ENCODE measurements at regions not wholly inside any gene's neighbourhood (a gene's known extent, or its start where the extent isn't known, plus 50 kb on each side); places are given as distances from the start of the nearest gene placed in this dataset.

DNA sequence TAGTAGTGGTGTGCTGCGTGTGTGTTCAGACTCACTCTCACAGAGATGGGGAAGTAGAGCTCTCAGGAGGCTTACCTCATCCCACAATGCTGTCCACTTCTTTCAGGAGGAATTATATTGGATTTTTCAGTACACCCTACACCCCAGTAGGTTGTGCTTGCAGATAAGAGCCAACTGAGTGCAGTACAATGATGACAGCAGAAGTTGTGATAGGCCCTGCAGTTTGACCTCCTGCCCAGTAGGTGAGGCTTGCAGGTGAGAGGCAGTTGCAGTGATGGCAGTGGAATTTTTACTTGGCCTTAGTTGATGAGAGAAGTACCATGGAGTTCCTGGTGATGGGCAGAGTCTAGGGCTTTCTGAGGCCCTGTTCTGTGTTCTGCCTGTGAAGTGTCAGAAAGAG lies 657.8 kb downstream of the KCNJ3 start:
- Histone ChIP-seq H3K27me3 (no peaks in the 10 kb centered on the region), H3K27ac (no peak overlapping the region), H3K36me3 (no peaks in the 10 kb centered on the region), H3K4me3 (no peak overlapping the region), H3K9me3 (no peaks in the 10 kb centered on the region), H3K4me1 (no peaks in the 10 kb centered on the region)
- TF ChIP-seq, protein P1, sequence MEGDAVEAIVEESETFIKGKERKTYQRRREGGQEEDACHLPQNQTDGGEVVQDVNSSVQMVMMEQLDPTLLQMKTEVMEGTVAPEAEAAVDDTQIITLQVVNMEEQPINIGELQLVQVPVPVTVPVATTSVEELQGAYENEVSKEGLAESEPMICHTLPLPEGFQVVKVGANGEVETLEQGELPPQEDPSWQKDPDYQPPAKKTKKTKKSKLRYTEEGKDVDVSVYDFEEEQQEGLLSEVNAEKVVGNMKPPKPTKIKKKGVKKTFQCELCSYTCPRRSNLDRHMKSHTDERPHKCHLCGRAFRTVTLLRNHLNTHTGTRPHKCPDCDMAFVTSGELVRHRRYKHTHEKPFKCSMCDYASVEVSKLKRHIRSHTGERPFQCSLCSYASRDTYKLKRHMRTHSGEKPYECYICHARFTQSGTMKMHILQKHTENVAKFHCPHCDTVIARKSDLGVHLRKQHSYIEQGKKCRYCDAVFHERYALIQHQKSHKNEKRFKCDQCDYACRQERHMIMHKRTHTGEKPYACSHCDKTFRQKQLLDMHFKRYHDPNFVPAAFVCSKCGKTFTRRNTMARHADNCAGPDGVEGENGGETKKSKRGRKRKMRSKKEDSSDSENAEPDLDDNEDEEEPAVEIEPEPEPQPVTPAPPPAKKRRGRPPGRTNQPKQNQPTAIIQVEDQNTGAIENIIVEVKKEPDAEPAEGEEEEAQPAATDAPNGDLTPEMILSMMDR (IDR thresholded peaks at IDR 0.05), result no peak
- TF ChIP-seq POLR2A (IDR thresholded peaks at IDR 0.05), result no peak
- no peak for TF ChIP-seq POLR2AphosphoS5 (IDR thresholded peaks at IDR 0.05; ENCODE audit: insufficient read depth in 1 of 2, low read depth in 1 of 2)
- DNase-seq (ENCODE audit: extremely low spot score in 2 of 2), result no peak
- intact Hi-C loops (cut with DNase I), result no loop called here

DNA sequence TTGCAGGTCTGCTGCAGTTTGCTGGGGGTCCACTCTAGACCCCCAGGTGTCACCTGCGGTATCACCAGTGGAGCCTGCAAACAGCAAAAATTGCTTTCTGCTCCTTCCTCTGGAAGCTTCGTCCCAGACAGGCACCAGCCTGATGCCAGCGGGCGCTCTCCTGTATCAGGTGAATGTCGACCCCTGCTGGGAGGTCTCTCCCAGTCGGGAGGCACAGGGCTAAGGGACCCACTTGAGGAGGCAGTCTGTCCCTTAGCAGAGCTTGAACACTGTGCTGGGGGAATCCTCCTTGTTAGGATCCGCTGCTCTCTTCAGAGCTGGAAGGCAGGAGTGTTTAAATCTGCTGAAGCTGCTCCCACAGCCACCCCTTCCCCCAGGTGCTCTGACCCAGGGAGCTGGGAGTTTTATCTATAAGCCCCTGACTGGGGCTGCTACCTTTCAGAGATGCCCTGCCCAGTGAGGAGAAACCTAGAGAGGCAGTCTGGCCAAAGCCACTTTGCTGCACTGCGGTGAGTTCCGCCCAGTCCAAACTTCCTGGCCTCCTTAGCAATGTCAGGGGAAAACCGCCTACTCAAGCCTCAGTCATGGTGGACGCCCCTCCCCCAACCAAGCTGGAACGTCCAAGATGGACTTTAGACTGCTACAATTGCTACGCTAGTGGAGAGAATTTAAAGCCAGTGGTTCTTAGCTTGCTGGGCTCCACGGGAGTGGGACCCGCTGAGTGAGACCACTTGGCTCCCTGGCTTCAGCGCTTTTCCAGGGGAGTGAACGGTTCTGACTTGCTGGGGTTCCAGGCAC lies 652.5 kb downstream of the KCNJ3 start:
- no peak overlapping the region for H3K27ac ChIP-seq
- H3K27me3 ChIP-seq, result no peaks in the 10 kb centered on the region
- TF ChIP-seq POLR2AphosphoS5 (IDR thresholded peaks at IDR 0.05; ENCODE audit: insufficient read depth in 1 of 2, low read depth in 1 of 2) (no peak), POLR2A (IDR thresholded peaks at IDR 0.05) (no peak)
- TF ChIP-seq, protein P1 (IDR thresholded peaks at IDR 0.05), result no peak
- DNase-seq (ENCODE audit: extremely low spot score in 2 of 2), result no peak
- H3K4me1 ChIP-seq, result no peaks in the 10 kb centered on the region
- no peaks in the 10 kb centered on the region for H3K9me3 ChIP-seq
- no peak overlapping the region for H3K4me3 ChIP-seq
- intact Hi-C loops (cut with DNase I), result no loop called here
- H3K36me3 ChIP-seq, result no peaks in the 10 kb centered on the region

DNA sequence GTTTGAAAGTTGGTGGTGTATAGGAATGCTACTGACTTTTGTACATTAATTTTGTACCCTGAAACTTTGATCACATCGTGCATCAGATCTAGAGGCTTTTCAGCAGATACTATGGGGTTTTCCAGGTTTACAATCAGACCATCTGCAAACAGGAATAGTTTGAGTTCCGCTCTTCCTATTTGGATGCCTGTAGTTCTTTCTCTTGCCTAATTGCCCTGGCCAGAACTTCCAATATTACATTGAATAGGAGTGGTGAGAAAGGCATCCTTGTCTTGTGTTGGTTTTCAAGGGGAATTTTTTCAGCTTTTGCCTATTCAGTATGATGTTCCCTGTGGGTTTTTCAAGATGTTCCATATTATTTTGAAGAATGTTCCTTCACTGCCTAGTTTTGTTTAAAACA lies 633.5 kb downstream of the KCNJ3 start:
- Histone ChIP-seq H3K36me3 (no peaks in the 10 kb centered on the region), H3K27me3 (no peaks in the 10 kb centered on the region), H3K4me1 (no peaks in the 10 kb centered on the region), H3K27ac (no peak overlapping the region), H3K9me3 (no peaks in the 10 kb centered on the region), H3K4me3 (no peak overlapping the region)
- intact Hi-C loops (cut with DNase I), result no loop called here
- DNase-seq (ENCODE audit: extremely low spot score in 2 of 2), result no peak
- TF ChIP-seq POLR2A (IDR thresholded peaks at IDR 0.05), result no peak
- TF ChIP-seq POLR2AphosphoS5 (IDR thresholded peaks at IDR 0.05; ENCODE audit: insufficient read depth in 1 of 2, low read depth in 1 of 2), result no peak
- TF ChIP-seq, protein P1 (IDR thresholded peaks at IDR 0.05), result no peak

DNA sequence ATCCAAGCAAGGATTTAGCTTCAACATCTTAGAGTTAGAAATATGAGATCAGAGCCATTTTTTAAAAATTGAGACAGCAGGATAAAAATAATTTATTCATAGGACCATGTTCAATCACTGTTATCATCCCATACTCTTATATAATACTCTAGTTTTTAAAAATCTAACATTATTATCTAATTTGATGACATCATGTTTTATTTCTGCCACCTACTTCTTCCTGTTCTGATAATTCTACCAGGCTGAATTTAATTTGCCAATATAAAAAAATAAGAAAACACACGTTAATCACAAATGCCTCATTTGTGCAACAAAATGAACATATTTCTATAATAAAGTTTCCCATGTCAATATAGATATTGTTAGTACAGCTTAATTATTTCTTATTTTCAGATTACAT lies 621.7 kb downstream of the KCNJ3 start:
- H3K9me3 ChIP-seq, result no peaks in the 10 kb centered on the region
- H3K4me3 ChIP-seq, result no peak overlapping the region
- no peaks in the 10 kb centered on the region for H3K36me3 ChIP-seq
- no peaks in the 10 kb centered on the region for H3K27me3 ChIP-seq
- H3K4me1 ChIP-seq, result no peaks in the 10 kb centered on the region
- intact Hi-C loops (cut with DNase I), result no loop called here
- no peak overlapping the region for H3K27ac ChIP-seq
- no peak for DNase-seq (ENCODE audit: extremely low spot score in 2 of 2)
- TF ChIP-seq POLR2AphosphoS5 (IDR thresholded peaks at IDR 0.05; ENCODE audit: insufficient read depth in 1 of 2, low read depth in 1 of 2) (no peak), POLR2A (IDR thresholded peaks at IDR 0.05) (no peak)
- TF ChIP-seq, protein P1 (IDR thresholded peaks at IDR 0.05), result no peak

DNA sequence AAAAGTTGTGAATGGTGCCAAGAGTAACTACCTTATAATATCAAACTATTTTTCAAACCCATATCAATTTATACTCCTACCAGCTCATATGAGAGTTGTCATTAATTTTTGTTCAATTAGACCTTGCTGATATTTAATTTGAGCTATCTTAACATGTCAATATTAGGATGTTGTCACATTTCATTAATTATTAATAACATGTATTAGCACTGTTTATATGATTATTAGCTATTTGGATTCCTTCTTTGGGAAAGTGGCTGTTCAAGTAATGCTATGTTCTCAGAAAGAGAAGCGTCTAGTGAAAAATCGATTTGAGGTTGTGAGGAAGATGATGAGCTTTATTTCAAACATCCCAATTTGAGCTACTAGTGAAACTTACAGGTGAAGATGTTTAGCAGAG lies 620.2 kb downstream of the KCNJ3 start:
- Histone ChIP-seq H3K4me3 (no peak overlapping the region), H3K27me3 (no peaks in the 10 kb centered on the region), H3K9me3 (no peaks in the 10 kb centered on the region), H3K27ac (no peak overlapping the region), H3K36me3 (no peaks in the 10 kb centered on the region), H3K4me1 (no peaks in the 10 kb centered on the region)
- intact Hi-C loops (cut with DNase I), result no loop called here
- no peak for DNase-seq (ENCODE audit: extremely low spot score in 2 of 2)
- TF ChIP-seq POLR2A (IDR thresholded peaks at IDR 0.05) (no peak), POLR2AphosphoS5 (IDR thresholded peaks at IDR 0.05; ENCODE audit: insufficient read depth in 1 of 2, low read depth in 1 of 2) (no peak)
- TF ChIP-seq, protein P1 (IDR thresholded peaks at IDR 0.05), result no peak
